Spleen (tissue), 11 donors: ENCODE measurements at regions not wholly inside any gene's neighbourhood (a gene's known extent, or its start where the extent isn't known, plus 50 kb on each side); places are given as distances from the start of the nearest gene placed in this dataset.
A peak's percentile ranks its signal among the peaks of the same experiment; 100 is the strongest.

Experiments used
- DNase-seq: peaks from one replicate; pipeline ENCODE4 v3.0.0-alpha.2; 2020
- H3K27ac ChIP-seq, 8 donors: fragments of 200-600 bp; sonication (generic) in 7 of 8; 1 replicate in 4 of 8; 2 replicates in 4 of 8; pipeline versions ENCODE4 v1.5.0 to v1.8.0; 2016 to 2021; ENCODE audit warnings: inconsistent platforms in 4 of 8, mild to moderate bottlenecking in 4 of 8, moderate library complexity in 1 of 8
- H3K27me3 ChIP-seq, 7 donors: fragments of 200-600 bp; sonication (generic) in 6 of 7; replicated peaks in 1 of 7; 1 replicate in 4 of 7; 2 replicates in 3 of 7; pipeline versions ENCODE4 v1.5.0 to v1.8.0; 2016 to 2021; ENCODE audit warnings: inconsistent platforms in 3 of 7, mild to moderate bottlenecking in 1 of 7
- H3K36me3 ChIP-seq, 6 donors: fragments of 200-600 bp; sonication (generic) in 5 of 6; 1 replicate in 4 of 6; 2 replicates in 2 of 6; pipeline versions ENCODE4 v1.5.0 to v1.8.0; 2016 to 2021; ENCODE audit warnings: inconsistent platforms in 2 of 6
- H3K4me1 ChIP-seq, 6 donors: fragments of 200-600 bp; sonication (generic) in 5 of 6; 1 replicate in 3 of 6; 2 replicates in 3 of 6; pipeline versions ENCODE4 v1.5.0 to v1.8.0; 2016 to 2021; ENCODE audit warnings: inconsistent platforms in 3 of 6
- H3K4me3 ChIP-seq, 8 donors: fragments of 200-600 bp; sonication (generic) in 7 of 8; 1 replicate in 4 of 8; 2 replicates in 4 of 8; pipeline versions ENCODE4 v1.5.0 to v1.8.0; 2016 to 2021; ENCODE audit warnings: inconsistent platforms in 4 of 8, mild to moderate bottlenecking in 4 of 8, moderate library complexity in 2 of 8
- H3K9me3 ChIP-seq, 8 donors: fragments of 200-600 bp; sonication (generic) in 7 of 8; 1 replicate in 4 of 8; 2 replicates in 4 of 8; pipeline versions ENCODE4 v1.5.0 to v1.8.0; 2016 to 2021; ENCODE audit warnings: inconsistent platforms in 4 of 8
- POLR2A ChIP-seq, 3 donors: fragments of 450-650 bp; IDR thresholded peaks; one replicate each; pipeline ENCODE4 v1.5.1; 2017; ENCODE audit warnings: antibody characterized with exemption in 3 of 3, mild to moderate bottlenecking in 1 of 3
- POLR2AphosphoS5 ChIP-seq, 3 donors: sonication (generic); formaldehyde crosslinking; IDR thresholded peaks; one replicate each; pipeline ENCODE4 v1.5.1; 2017; ENCODE audit warnings: antibody characterized with exemption in 3 of 3
- WGBS, 5 donors: extraction: QIAGEN DNeasy Blood & Tissue Kit in 3 of 5; methylation state at CpG; one replicate each; pipeline versions ENCODE4 v1.1.5 to v1.1.7; 2013 to 2018; 5-methylcytosine and 5-hydroxymethylcytosine counted together
- intact Hi-C: fragments of 100-400 bp; cut with DNase I; formaldehyde crosslinking; loops from one replicate; pipeline ENCODE4 v1.15.0; 2023; ENCODE audit warnings: low total_unique reads
- TF ChIP-seq, protein P1 (sequence below), 11 experiments: fragments of 200-600 bp in 7 of 11; fragments of 450-650 bp in 4 of 11; sonication (generic) in 4 of 11; IDR thresholded peaks in 8 of 11; conservative IDR thresholded peaks in 3 of 11; 1 replicate in 7 of 11; 2 replicates in 4 of 11; pipeline versions ENCODE4 v1.4.0 to v1.8.0; 2016 to 2021; ENCODE audit warnings: antibody characterized with exemption in 11 of 11, inconsistent platforms in 4 of 11, mild to moderate bottlenecking in 1 of 11
- donor health status: healthy with polysubstance abuse.
- donor health status: DM: no; HTN: no; CAD: no; lungs with moderate emphysema.
- donor health status: DM: no; HTN: no; CAD: no.
- donor health status: Bipolar disorder and iron deficiency.
- donor health status: healthy.
- donor health status: DM: no; HTN: no; CAD: no.
- donor health status: DM: yes; HTN: yes; CAD: no.

DNA sequence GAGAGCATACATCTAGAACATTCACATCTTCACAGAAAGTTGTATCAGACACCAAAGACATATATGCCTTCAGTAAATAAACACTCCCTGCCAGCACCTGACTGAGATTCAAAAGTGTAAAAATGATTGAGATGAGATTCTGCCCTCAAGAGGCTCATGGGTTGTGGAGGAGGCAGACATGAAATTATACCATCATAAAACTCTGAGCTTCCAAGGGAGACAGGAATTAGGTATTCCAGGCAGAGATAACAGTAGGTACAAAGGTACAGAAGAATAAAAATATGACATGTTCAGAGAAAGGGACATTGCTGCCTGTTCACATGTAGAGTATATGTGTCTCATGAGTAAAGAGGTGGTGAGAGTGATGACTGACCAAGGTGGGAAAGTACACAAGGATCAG is 322.3 kb downstream of the OSR1 start:
- no peak overlapping the region for H3K27ac ChIP-seq
- peaks cover 0 to 9% (median 0%) of the 10 kb centered on the region in 6 donors for H3K4me1 ChIP-seq
- H3K9me3 ChIP-seq, result no peaks in the 10 kb centered on the region
- intact Hi-C loops, result no loop called here
- no peaks in the 10 kb centered on the region for H3K36me3 ChIP-seq
- no peak for DNase-seq
- TF ChIP-seq, protein P1, sequence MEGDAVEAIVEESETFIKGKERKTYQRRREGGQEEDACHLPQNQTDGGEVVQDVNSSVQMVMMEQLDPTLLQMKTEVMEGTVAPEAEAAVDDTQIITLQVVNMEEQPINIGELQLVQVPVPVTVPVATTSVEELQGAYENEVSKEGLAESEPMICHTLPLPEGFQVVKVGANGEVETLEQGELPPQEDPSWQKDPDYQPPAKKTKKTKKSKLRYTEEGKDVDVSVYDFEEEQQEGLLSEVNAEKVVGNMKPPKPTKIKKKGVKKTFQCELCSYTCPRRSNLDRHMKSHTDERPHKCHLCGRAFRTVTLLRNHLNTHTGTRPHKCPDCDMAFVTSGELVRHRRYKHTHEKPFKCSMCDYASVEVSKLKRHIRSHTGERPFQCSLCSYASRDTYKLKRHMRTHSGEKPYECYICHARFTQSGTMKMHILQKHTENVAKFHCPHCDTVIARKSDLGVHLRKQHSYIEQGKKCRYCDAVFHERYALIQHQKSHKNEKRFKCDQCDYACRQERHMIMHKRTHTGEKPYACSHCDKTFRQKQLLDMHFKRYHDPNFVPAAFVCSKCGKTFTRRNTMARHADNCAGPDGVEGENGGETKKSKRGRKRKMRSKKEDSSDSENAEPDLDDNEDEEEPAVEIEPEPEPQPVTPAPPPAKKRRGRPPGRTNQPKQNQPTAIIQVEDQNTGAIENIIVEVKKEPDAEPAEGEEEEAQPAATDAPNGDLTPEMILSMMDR (IDR thresholded peaks at IDR 0.05 in 8 of 11, conservative IDR thresholded peaks at IDR 0.05 in 3 of 11), result no peak
- TF ChIP-seq POLR2AphosphoS5 (IDR thresholded peaks at IDR 0.05), result no peak
- TF ChIP-seq POLR2A (IDR thresholded peaks at IDR 0.05), result no peak
- H3K4me3 ChIP-seq, result no peak overlapping the region
- H3K27me3 ChIP-seq, result no peaks in the 10 kb centered on the region

DNA sequence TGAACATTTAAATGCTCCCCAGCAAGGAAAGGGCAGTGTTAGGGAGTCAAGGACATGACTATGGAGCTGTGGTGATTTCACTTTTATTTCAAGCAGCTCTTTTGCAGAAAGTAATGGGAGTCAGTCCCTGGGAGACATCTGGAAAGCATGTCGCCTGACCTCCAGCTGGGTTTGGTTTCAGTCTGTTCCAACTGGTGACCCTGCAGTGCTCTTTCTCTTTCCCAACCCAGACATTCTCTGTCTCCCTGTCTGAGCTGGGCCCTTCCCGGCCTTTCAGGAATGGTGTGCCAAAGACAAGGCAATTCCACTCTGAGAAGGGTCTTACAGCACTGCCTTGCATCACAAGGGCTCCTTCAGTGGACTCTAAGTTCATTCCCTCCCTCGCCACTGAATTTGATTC is 323.2 kb downstream of the OSR1 start:
- Histone ChIP-seq H3K36me3 (no peaks in the 10 kb centered on the region), H3K9me3 (no peaks in the 10 kb centered on the region), H3K27ac (peak overlapping the region in 2 of 8 donors; percentile 27 to 29), H3K27me3 (no peaks in the 10 kb centered on the region), H3K4me1 (peaks cover 0 to 9% (median 0%) of the 10 kb centered on the region in 6 donors), H3K4me3 (no peak overlapping the region)
- DNase-seq, result no peak
- 65 to 87% (median 75%) methylated on average over 3 of the region's 3 CpGs for WGBS, 5 donors
- no peak for TF ChIP-seq POLR2AphosphoS5 (IDR thresholded peaks at IDR 0.05)
- intact Hi-C loops, result no loop called here

DNA sequence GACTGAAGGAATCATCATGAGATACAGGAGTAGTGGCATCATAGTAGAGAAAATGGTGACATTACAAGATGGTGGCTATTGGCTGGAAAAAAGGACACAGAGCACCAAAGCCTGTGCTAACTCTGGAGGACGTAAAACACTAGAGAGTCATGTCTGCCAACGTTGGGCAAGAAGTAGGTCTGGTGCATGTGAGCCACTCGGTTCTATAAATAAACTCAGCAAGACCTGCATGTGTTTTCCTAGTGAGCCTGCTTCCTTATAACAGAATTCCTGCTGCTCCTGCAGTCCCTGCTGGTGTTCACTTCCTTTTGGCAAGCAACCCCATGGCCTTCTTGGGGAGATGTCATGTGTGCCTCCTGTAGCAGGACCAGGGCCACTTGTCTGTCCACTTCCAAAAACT is 325.2 kb downstream of the OSR1 start:
- H3K27ac ChIP-seq, result no peak overlapping the region
- no peak for DNase-seq
- H3K36me3 ChIP-seq, result no peaks in the 10 kb centered on the region
- TF ChIP-seq, protein P1 (IDR thresholded peaks at IDR 0.05 in 8 of 11, conservative IDR thresholded peaks at IDR 0.05 in 3 of 11), result no peak
- TF ChIP-seq POLR2A (IDR thresholded peaks at IDR 0.05) (no peak), POLR2AphosphoS5 (IDR thresholded peaks at IDR 0.05) (no peak)
- H3K4me1 ChIP-seq, result peaks cover 0 to 2% (median 0%) of the 10 kb centered on the region in 6 donors
- no peaks in the 10 kb centered on the region for H3K27me3 ChIP-seq
- 60 to 75% (median 72%) methylated on average over 3 of the region's 3 CpGs for WGBS, 5 donors
- H3K9me3 ChIP-seq, result no peaks in the 10 kb centered on the region
- H3K4me3 ChIP-seq, result no peak overlapping the region
- intact Hi-C loops, result no loop called here

DNA sequence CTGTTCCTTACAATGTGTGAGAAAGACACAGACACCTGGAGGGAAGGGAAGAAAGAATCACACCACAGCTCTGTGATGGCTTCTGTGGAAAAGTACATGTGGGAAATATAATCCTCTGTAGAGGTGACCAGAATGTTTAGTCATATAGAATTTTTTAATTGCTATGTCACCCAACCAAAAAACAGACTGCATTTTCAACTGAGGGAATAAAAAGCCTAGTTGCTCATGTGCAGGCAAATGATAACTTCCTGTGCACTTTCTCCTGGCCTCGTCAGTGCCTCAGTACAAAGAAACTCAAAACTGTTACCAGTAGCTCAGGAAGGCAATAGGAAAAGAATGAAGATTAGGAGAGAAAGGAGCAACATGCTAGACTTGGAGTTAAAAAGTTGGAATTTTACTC is 326.8 kb downstream of the OSR1 start:
- DNase-seq, result no peak
- Histone ChIP-seq H3K4me1 (no peaks in the 10 kb centered on the region), H3K27ac (no peak overlapping the region), H3K36me3 (no peaks in the 10 kb centered on the region), H3K27me3 (no peaks in the 10 kb centered on the region), H3K4me3 (no peak overlapping the region), H3K9me3 (no peaks in the 10 kb centered on the region)
- TF ChIP-seq POLR2AphosphoS5 (IDR thresholded peaks at IDR 0.05), result no peak
- TF ChIP-seq, protein P1 (IDR thresholded peaks at IDR 0.05 in 8 of 11, conservative IDR thresholded peaks at IDR 0.05 in 3 of 11), result no peak
- intact Hi-C loops, result no loop called here
- 32 to 61% (median 53%) methylated on average over 1 of the region's 1 CpG for WGBS, 5 donors

DNA sequence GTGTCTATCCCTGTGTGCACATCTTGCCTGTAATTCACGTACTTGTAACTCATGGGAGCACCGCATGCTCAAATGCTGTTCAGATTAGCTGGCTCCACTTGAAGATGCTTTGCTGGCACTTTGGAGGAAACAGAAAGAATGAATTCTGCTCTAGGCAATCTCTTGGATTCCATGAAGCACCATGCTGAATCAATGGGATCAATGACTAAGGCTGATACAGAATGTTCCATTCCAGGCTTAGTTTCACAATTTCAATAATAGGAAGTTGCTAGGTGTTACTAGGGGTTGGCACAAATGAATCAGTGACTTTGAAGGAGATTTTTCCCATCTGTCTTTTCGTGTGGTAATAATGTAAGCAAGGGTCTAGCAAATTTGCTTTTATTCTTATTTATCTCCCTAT is 328.8 kb downstream of the OSR1 start:
- TF ChIP-seq POLR2A (IDR thresholded peaks at IDR 0.05), result no peak
- TF ChIP-seq, protein P1 (IDR thresholded peaks at IDR 0.05 in 8 of 11, conservative IDR thresholded peaks at IDR 0.05 in 3 of 11), result no peak
- TF ChIP-seq POLR2AphosphoS5 (IDR thresholded peaks at IDR 0.05), result no peak
- H3K27ac ChIP-seq, result no peak overlapping the region

More for the DNA sequence above, 328.8 kb downstream of the OSR1 start:
- Histone ChIP-seq H3K4me3 (no peak overlapping the region), H3K27me3 (no peaks in the 10 kb centered on the region), H3K9me3 (no peaks in the 10 kb centered on the region), H3K4me1 (no peaks in the 10 kb centered on the region), H3K36me3 (no peaks in the 10 kb centered on the region)
- no peak for DNase-seq
- 83 to 95% (median 87%) methylated on average over 3 of the region's 3 CpGs for WGBS, 5 donors
- intact Hi-C loops, result no loop called here
